ENCODE measurements at regions not wholly inside any gene's neighbourhood (a gene's known extent, or its start where the extent isn't known, plus 50 kb on each side); places are given as distances from the start of the nearest gene placed in this dataset.

DNA sequence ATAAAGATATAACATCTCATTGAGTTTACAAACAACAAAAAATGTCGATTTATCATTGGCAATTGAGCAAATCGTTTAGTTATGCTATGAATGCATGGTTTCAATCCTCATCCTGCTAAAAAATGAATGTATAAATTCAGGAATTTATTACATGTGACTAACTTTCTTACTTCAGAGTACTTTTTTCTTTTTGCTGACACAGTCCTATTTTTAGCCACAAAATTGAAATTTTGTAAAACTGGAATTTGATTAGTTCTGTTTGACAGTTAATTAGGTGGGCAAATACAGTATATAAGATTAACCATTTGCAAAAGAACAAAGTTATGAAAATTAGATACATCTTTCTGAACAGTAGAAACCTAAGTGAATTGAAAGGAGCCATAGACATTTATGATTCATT, 925.0 kb upstream of the CHORDC1 start:
- Histone ChIP-seq H3K79me1 (replicated peaks; ENCODE audit: low read length, poor library complexity, severe bottlenecking) (no peaks in the 10 kb centered on the region), H3K27me3 (ENCODE audit: control insufficient read depth in 1 of 2, insufficient read depth in 1 of 2, low read length in 2 of 2) (no peaks in the 10 kb centered on the region), H4K8ac (ENCODE audit: low read length) (no peak overlapping the region), H3K4me1 (ENCODE audit: control insufficient read depth, insufficient read depth, low read depth, low read length) (no peaks in the 10 kb centered on the region), H3K9me3 (ENCODE audit: control insufficient read depth, low read length) (peaks cover 12% of the 10 kb centered on the region), H2AFZ (ENCODE audit: low read depth, low read length) (no peak overlapping the region), H3K18ac (ENCODE audit: low read depth in 1 of 2, low read length in 2 of 2) (no peak overlapping the region), H3K4me2 (ENCODE audit: low read length, poor library complexity, severe bottlenecking) (no peak overlapping the region), H3K23ac (ENCODE audit: low read length in 2 of 2) (no peak overlapping the region), H3K27ac (ENCODE audit: low read length, poor library complexity, severe bottlenecking) (no peak overlapping the region), H4K91ac (ENCODE audit: low read length) (no peak overlapping the region), H3K9ac (ENCODE audit: low read length) (no peak overlapping the region), H3K14ac (ENCODE audit: low read length in 2 of 2) (no peak overlapping the region), H2BK5ac (ENCODE audit: low read depth, low read length, poor library complexity, severe bottlenecking) (no peak overlapping the region), H3K4me3 (ENCODE audit: insufficient read depth in 1 of 2, low read depth in 1 of 2, low read length in 2 of 2) (no peak overlapping the region), H2BK120ac (ENCODE audit: low read depth, low read length) (no peak overlapping the region), H2BK15ac (ENCODE audit: low read depth, poor library complexity, severe bottlenecking) (no peak overlapping the region), H2AK5ac (ENCODE audit: low read length, severe bottlenecking) (no peak overlapping the region), H2BK12ac (ENCODE audit: low read length in 2 of 2) (no peak overlapping the region), H3K4ac (ENCODE audit: low read depth in 1 of 2, low read length in 2 of 2) (no peak overlapping the region), H3K36me3 (ENCODE audit: control insufficient read depth in 1 of 2, insufficient read depth in 2 of 2, low read depth in 1 of 2, low read length in 2 of 2) (no peaks in the 10 kb centered on the region)
- DNase-seq: no peak
- 83% methylated on average over 2 of the region's 2 CpGs for WGBS

DNA sequence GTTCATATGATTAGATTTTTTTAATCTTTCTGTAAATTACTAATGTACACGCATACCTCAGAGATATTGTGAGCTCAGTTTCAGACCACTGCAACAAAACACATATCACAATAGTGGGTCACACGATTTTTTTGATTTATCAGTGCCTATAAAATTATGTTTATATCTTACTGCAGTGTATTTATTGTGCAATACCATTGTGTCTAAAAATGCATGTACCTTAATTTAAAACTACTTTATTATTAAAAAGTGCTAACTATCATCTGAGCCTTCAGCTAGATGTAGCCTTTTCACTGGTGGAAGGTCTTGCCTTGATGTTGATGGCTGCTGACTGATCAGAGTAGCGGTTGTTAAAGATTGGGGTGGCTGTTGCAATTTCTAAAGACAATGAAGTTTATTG, 918.8 kb upstream of the CHORDC1 start:
- H3K4me1 ChIP-seq (ENCODE audit: control insufficient read depth, insufficient read depth, low read depth, low read length): no peaks in the 10 kb centered on the region
- no peak overlapping the region for H2AFZ ChIP-seq (ENCODE audit: low read depth, low read length)

DNA sequence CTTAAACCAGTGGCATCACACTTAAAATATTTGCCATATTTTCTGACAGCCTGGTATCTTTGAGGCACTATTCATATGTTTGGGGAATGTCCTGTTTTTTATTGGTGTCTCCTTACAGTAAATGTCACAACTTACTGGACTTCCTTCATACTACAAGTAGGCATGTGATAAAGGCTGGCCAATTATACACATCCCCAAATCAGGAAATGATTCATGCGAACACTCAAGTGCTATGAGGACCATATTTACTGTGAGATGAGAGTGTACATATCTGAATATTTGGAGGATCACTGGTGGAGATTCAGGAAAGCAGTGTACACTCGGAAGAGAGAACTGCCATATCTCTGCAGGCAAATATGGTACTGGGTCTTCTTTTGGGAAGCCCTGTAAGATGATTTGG, 913.8 kb upstream of the CHORDC1 start:
- Histone ChIP-seq H2BK15ac (ENCODE audit: low read depth, poor library complexity, severe bottlenecking) (no peak overlapping the region), H3K4me2 (ENCODE audit: low read length, poor library complexity, severe bottlenecking) (no peak overlapping the region), H2BK5ac (ENCODE audit: low read depth, low read length, poor library complexity, severe bottlenecking) (no peak overlapping the region), H2BK120ac (ENCODE audit: low read depth, low read length) (no peak overlapping the region), H2AK5ac (ENCODE audit: low read length, severe bottlenecking) (no peak overlapping the region), H3K27ac (ENCODE audit: low read length, poor library complexity, severe bottlenecking) (no peak overlapping the region), H3K79me1 (replicated peaks; ENCODE audit: low read length, poor library complexity, severe bottlenecking) (no peaks in the 10 kb centered on the region), H3K4me3 (ENCODE audit: insufficient read depth in 1 of 2, low read depth in 1 of 2, low read length in 2 of 2) (no peak overlapping the region), H3K4me1 (ENCODE audit: control insufficient read depth, insufficient read depth, low read depth, low read length) (no peaks in the 10 kb centered on the region), H3K27me3 (ENCODE audit: control insufficient read depth in 1 of 2, insufficient read depth in 1 of 2, low read length in 2 of 2) (no peaks in the 10 kb centered on the region), H3K4ac (ENCODE audit: low read depth in 1 of 2, low read length in 2 of 2) (no peak overlapping the region), H3K9ac (ENCODE audit: low read length) (no peak overlapping the region), H2AFZ (ENCODE audit: low read depth, low read length) (no peak overlapping the region), H3K23ac (ENCODE audit: low read length in 2 of 2) (no peak overlapping the region), H3K9me3 (ENCODE audit: control insufficient read depth, low read length) (peaks cover 4% of the 10 kb centered on the region), H3K18ac (ENCODE audit: low read depth in 1 of 2, low read length in 2 of 2) (no peak overlapping the region), H4K91ac (ENCODE audit: low read length) (no peak overlapping the region), H4K8ac (ENCODE audit: low read length) (no peak overlapping the region), H2BK12ac (ENCODE audit: low read length in 2 of 2) (no peak overlapping the region), H3K36me3 (ENCODE audit: control insufficient read depth in 1 of 2, insufficient read depth in 2 of 2, low read depth in 1 of 2, low read length in 2 of 2) (no peaks in the 10 kb centered on the region), H3K14ac (ENCODE audit: low read length in 2 of 2) (no peak overlapping the region)
- 64% methylated on average over 2 of the region's 2 CpGs for WGBS
- DNase-seq: peak; percentile 9

More for the DNA sequence above, 918.8 kb upstream of the CHORDC1 start:
- H2BK15ac ChIP-seq (ENCODE audit: low read depth, poor library complexity, severe bottlenecking): no peak overlapping the region
- no peak overlapping the region for H3K9ac ChIP-seq (ENCODE audit: low read length)
- H3K36me3 ChIP-seq (ENCODE audit: control insufficient read depth in 1 of 2, insufficient read depth in 2 of 2, low read depth in 1 of 2, low read length in 2 of 2): no peaks in the 10 kb centered on the region
- H3K4ac ChIP-seq (ENCODE audit: low read depth in 1 of 2, low read length in 2 of 2): no peak overlapping the region
- 100% methylated on average over 1 of the region's 3 CpGs for WGBS
- H3K27me3 ChIP-seq (ENCODE audit: control insufficient read depth in 1 of 2, insufficient read depth in 1 of 2, low read length in 2 of 2): no peaks in the 10 kb centered on the region
- H4K8ac ChIP-seq (ENCODE audit: low read length): no peak overlapping the region
- no peak overlapping the region for H3K27ac ChIP-seq (ENCODE audit: low read length, poor library complexity, severe bottlenecking)
- H3K79me1 ChIP-seq (replicated peaks; ENCODE audit: low read length, poor library complexity, severe bottlenecking): no peaks in the 10 kb centered on the region
- no peak overlapping the region for H2AK5ac ChIP-seq (ENCODE audit: low read length, severe bottlenecking)
- no peak overlapping the region for H2BK5ac ChIP-seq (ENCODE audit: low read depth, low read length, poor library complexity, severe bottlenecking)
- no peak overlapping the region for H3K14ac ChIP-seq (ENCODE audit: low read length in 2 of 2)
- no peak overlapping the region for H3K23ac ChIP-seq (ENCODE audit: low read length in 2 of 2)
- no peak overlapping the region for H3K18ac ChIP-seq (ENCODE audit: low read depth in 1 of 2, low read length in 2 of 2)
- H2BK12ac ChIP-seq (ENCODE audit: low read length in 2 of 2): no peak overlapping the region
- no peaks in the 10 kb centered on the region for H3K9me3 ChIP-seq (ENCODE audit: control insufficient read depth, low read length)
- H2BK120ac ChIP-seq (ENCODE audit: low read depth, low read length): no peak overlapping the region
- no peak overlapping the region for H3K4me2 ChIP-seq (ENCODE audit: low read length, poor library complexity, severe bottlenecking)
- no peak overlapping the region for H4K91ac ChIP-seq (ENCODE audit: low read length)
- no peak for DNase-seq
- no peak overlapping the region for H3K4me3 ChIP-seq (ENCODE audit: insufficient read depth in 1 of 2, low read depth in 1 of 2, low read length in 2 of 2)

DNA sequence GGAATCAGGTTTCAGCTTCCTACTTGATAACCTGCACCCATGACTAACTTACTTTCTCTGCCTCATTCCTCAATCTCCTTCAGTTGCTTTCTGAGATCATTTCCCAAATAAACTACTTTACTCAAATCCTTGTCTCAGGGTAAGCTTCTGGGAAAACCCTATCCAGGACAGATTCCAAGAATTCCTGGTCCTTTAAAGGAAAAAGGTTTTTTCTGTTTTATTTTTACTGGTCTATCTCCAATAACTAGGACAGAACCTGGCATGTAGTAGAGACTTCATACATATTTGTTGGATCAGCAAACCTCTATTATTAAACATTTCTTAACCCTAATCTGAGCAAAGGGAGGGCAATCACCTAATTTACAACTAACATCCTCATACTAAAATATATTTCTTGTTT, 910.5 kb upstream of the CHORDC1 start:
- Histone ChIP-seq H3K14ac (ENCODE audit: low read length in 2 of 2) (no peak overlapping the region), H3K9ac (ENCODE audit: low read length) (no peak overlapping the region), H3K27ac (ENCODE audit: low read length, poor library complexity, severe bottlenecking) (no peak overlapping the region), H3K18ac (ENCODE audit: low read depth in 1 of 2, low read length in 2 of 2) (no peak overlapping the region), H3K4me1 (ENCODE audit: control insufficient read depth, insufficient read depth, low read depth, low read length) (no peaks in the 10 kb centered on the region), H2BK15ac (ENCODE audit: low read depth, poor library complexity, severe bottlenecking) (no peak overlapping the region), H3K9me3 (ENCODE audit: control insufficient read depth, low read length) (peaks cover 4% of the 10 kb centered on the region), H2AK5ac (ENCODE audit: low read length, severe bottlenecking) (no peak overlapping the region), H3K4ac (ENCODE audit: low read depth in 1 of 2, low read length in 2 of 2) (no peak overlapping the region), H2BK12ac (ENCODE audit: low read length in 2 of 2) (no peak overlapping the region), H2BK120ac (ENCODE audit: low read depth, low read length) (no peak overlapping the region), H3K79me1 (replicated peaks; ENCODE audit: low read length, poor library complexity, severe bottlenecking) (no peaks in the 10 kb centered on the region), H3K4me2 (ENCODE audit: low read length, poor library complexity, severe bottlenecking) (no peak overlapping the region), H4K91ac (ENCODE audit: low read length) (no peak overlapping the region), H3K36me3 (ENCODE audit: control insufficient read depth in 1 of 2, insufficient read depth in 2 of 2, low read depth in 1 of 2, low read length in 2 of 2) (no peaks in the 10 kb centered on the region), H3K27me3 (ENCODE audit: control insufficient read depth in 1 of 2, insufficient read depth in 1 of 2, low read length in 2 of 2) (no peaks in the 10 kb centered on the region), H2BK5ac (ENCODE audit: low read depth, low read length, poor library complexity, severe bottlenecking) (no peak overlapping the region), H3K4me3 (ENCODE audit: insufficient read depth in 1 of 2, low read depth in 1 of 2, low read length in 2 of 2) (no peak overlapping the region), H4K8ac (ENCODE audit: low read length) (no peak overlapping the region), H2AFZ (ENCODE audit: low read depth, low read length) (no peak overlapping the region), H3K23ac (ENCODE audit: low read length in 2 of 2) (no peak overlapping the region)
- DNase-seq: no peak

Measured in mesenchymal stem cell (in vitro differentiated cells and primary cell).